Neural progenitor cell (in vitro differentiated cells): ENCODE measurements at regions not wholly inside any gene's neighbourhood (a gene's known extent, or its start where the extent isn't known, plus 50 kb on each side); places are given as distances from the start of the nearest gene placed in this dataset.

ENCODE experiments used
- CTCF ChIP-seq: fragments of 200-600 bp; sonication (generic); IDR thresholded peaks from 2 replicates; pipeline ENCODE4 v1.5.1; 2017; ENCODE audit warnings: antibody characterized with exemption, mild to moderate bottlenecking
- EZH2phosphoT487 ChIP-seq: fragments of 200-600 bp; sonication (generic); IDR thresholded peaks from 2 replicates; pipeline ENCODE4 v1.6.1; 2017; ENCODE audit warnings: antibody characterized with exemption

- TF ChIP-seq CTCF (no peak), EZH2phosphoT487 (no peak)
These were observed 150.7 kb upstream of the LSM8 start for GRCh38 chr7:118033273-118033672.
